HepG2 (cell line): ENCODE measurements at regions not wholly inside any gene's neighbourhood (a gene's known extent, or its start where the extent isn't known, plus 50 kb on each side); places are given as distances from the start of the nearest gene placed in this dataset.
A peak's percentile ranks its signal among the peaks of the same experiment; 100 is the strongest.

ENCODE experiments used
- ATAC-seq: fragments of 200-7000 bp; cut with Tn5 transposase; 3 replicates; pipeline ENCODE4 v1.9.1; 2020; ENCODE audit warnings: mild to moderate bottlenecking, moderate library complexity
- BruUV-seq: library from RNA; stranded (reverse); fragments of 400-500 nt; replicated peaks from 2 replicates; lab custom pipeline; 2021; lab: Mats Ljungman, UMichigan
- CTCF ChIA-PET: fragments of 300-600 bp; formaldehyde crosslinking; extraction: SDS; loops from one replicate; lab custom pipeline; 2021; ENCODE audit warnings: low total read pairs, inconsistent platforms, low intra/inter-chr PET ratio; lab: Yijun Ruan, JAX
- POLR2A ChIA-PET: fragments of 350-600 bp; sonication (Branson Sonifier 250); formaldehyde crosslinking; loops from one replicate; lab custom pipeline; 2020; ENCODE audit warnings: antibody characterized with exemption, inconsistent platforms; lab: Yijun Ruan, JAX
- DNase-seq: peaks from one replicate; pipeline ENCODE4 v3.0.0-alpha.2; 2015; ENCODE audit warnings: low spot score
- FAIRE-seq: peaks from 3 replicates; lab custom pipeline; 2011; peaks lifted over from hg19 to GRCh38; lab: Jason Lieb, UNC
- H2AFZ ChIP-seq: one replicate; pipeline ENCODE4 v1.6.1; 2011; ENCODE audit warnings: low read length, inconsistent platforms
- H3K27ac ChIP-seq: fragments of 300-600 bp; 3 replicates; pipeline ENCODE4 v1.8.0; 2011; ENCODE audit warnings: mixed run types, mild to moderate bottlenecking, mixed read lengths, low read length, inconsistent platforms; ENCODE audit not compliant: insufficient read depth; ENCODE audit errors: extremely low read length
- H3K27me3 ChIP-seq, 2 experiments: fragments of 200-600 bp in 1 of 2; 2 replicates in 1 of 2; 3 replicates in 1 of 2; pipeline versions ENCODE4 v1.6.0 to v1.8.0; 2011; ENCODE audit warnings: low read length in 2 of 2, mild to moderate bottlenecking in 2 of 2, moderate library complexity in 2 of 2, inconsistent platforms in 1 of 2; ENCODE audit not compliant: insufficient read depth in 2 of 2, control insufficient read depth in 1 of 2
- H3K36me3 ChIP-seq, 2 experiments: fragments of 200-600 bp in 1 of 2; replicated peaks in 1 of 2; 2 replicates in 1 of 2; 3 replicates in 1 of 2; pipeline versions ENCODE4 v1.5.1 to v1.8.0; 2011; ENCODE audit warnings: low read length in 2 of 2, inconsistent platforms in 1 of 2; ENCODE audit not compliant: insufficient read depth in 2 of 2, control insufficient read depth in 1 of 2
- H3K4me1 ChIP-seq: 2 replicates; pipeline ENCODE4 v1.5.1; 2012; ENCODE audit warnings: low read length, inconsistent platforms; ENCODE audit not compliant: insufficient read depth
- H3K4me2 ChIP-seq: 2 replicates; pipeline ENCODE4 v1.6.0; 2011; ENCODE audit warnings: low read depth, low read length, inconsistent platforms
- H3K4me3 ChIP-seq, 3 experiments: fragments of 200-600 bp in 1 of 3; sonication (generic), shearing (Covaris generic) in 1 of 3; replicated peaks in 1 of 3; 2 replicates each; pipeline ENCODE4 v1.5.1; 2011 to 2016; ENCODE audit warnings: low read length in 3 of 3, inconsistent platforms in 2 of 3, low read depth in 2 of 3, mild to moderate bottlenecking in 2 of 3, control low read depth in 1 of 3, mixed read lengths in 1 of 3; ENCODE audit not compliant: insufficient read depth in 1 of 3
- H3K79me2 ChIP-seq: one replicate; pipeline ENCODE4 v1.6.1; 2011; ENCODE audit warnings: low read length, inconsistent platforms; ENCODE audit not compliant: insufficient read depth
- H3K9ac ChIP-seq: 2 replicates; pipeline ENCODE4 v1.6.0; 2011; ENCODE audit warnings: mild to moderate bottlenecking, low read depth, low read length, inconsistent platforms; ENCODE audit not compliant: insufficient read depth
- H3K9me3 ChIP-seq: 2 replicates; pipeline ENCODE4 v1.5.1; 2012; ENCODE audit warnings: mild to moderate bottlenecking, low read length
- H4K20me1 ChIP-seq: 2 replicates; pipeline ENCODE4 v1.6.0; 2011; ENCODE audit warnings: inconsistent platforms, mild to moderate bottlenecking, low read length, moderate library complexity; ENCODE audit not compliant: insufficient read depth
- CEBPB ChIP-seq: IDR thresholded peaks from 2 replicates; pipeline ENCODE4 v1.6.1; 2011; ENCODE audit warnings: low read depth, low read length, improper control_type of control experiment, borderline replicate concordance
- FOSL2 ChIP-seq: sonication (generic); formaldehyde crosslinking; IDR thresholded peaks from 2 replicates; pipeline ENCODE4 v1.4.0; 2020; ENCODE audit warnings: missing genetic modification reagents
- HDAC2 ChIP-seq: sonication (generic); formaldehyde crosslinking; IDR thresholded peaks from 2 replicates; pipeline ENCODE4 v1.4.0; 2020; ENCODE audit warnings: missing genetic modification reagents
- MAZ ChIP-seq, 2 experiments: sonication (generic) in 1 of 2; formaldehyde crosslinking in 1 of 2; IDR thresholded peaks; 2 replicates each; pipeline versions ENCODE4 v1.5.0 to v1.6.1; 2012 to 2020; ENCODE audit warnings: low read depth in 2 of 2, mild to moderate bottlenecking in 2 of 2, borderline replicate concordance in 1 of 2, improper control_type of control experiment in 1 of 2, low read length in 1 of 2, missing genetic modification reagents in 1 of 2, moderate library complexity in 1 of 2
- ZNF256 ChIP-seq: sonication (generic); formaldehyde crosslinking; conservative IDR thresholded peaks from 2 replicates; pipeline ENCODE4 v1.4.0; 2020; ENCODE audit warnings: missing genetic modification reagents
- ZNF281 ChIP-seq: sonication (generic); formaldehyde crosslinking; IDR thresholded peaks from 2 replicates; pipeline ENCODE4 v1.4.0; 2020; ENCODE audit warnings: missing genetic modification reagents, borderline replicate concordance
- WGBS: methylation state at CpG from one replicate; pipeline ENCODE4 v1.1.6; 2017; ENCODE audit warnings: low lambda C conversion rate; 5-methylcytosine and 5-hydroxymethylcytosine counted together
- in situ Hi-C: cut with HindIII; loops from 2 replicates; pipeline ENCODE4 v1.10.0; 2017; ENCODE audit warnings: low pct_unique_long_range_greater_than_20kb; ENCODE audit not compliant: extremely low pct_ligation_motif_present
- intact Hi-C: fragments of 100-400 bp; cut with micrococcal nuclease; formaldehyde crosslinking; loops from one replicate; pipeline ENCODE4 v1.10.0; 2022; ENCODE audit not compliant: unreplicated experiment
- TF ChIP-seq, protein P1 (sequence below): IDR thresholded peaks from 2 replicates; pipeline ENCODE4 v1.6.1; 2016; ENCODE audit warnings: low read depth, borderline replicate concordance
- TF ChIP-seq, protein P2 (sequence below), 2 experiments: sonication (generic) in 1 of 2; formaldehyde crosslinking in 1 of 2; IDR thresholded peaks; 2 replicates each; pipeline versions ENCODE4 v1.4.0 to v1.6.1; 2016 to 2020; ENCODE audit warnings: borderline replicate concordance in 1 of 2, low read depth in 1 of 2, mild to moderate bottlenecking in 1 of 2, missing genetic modification reagents in 1 of 2

DNA sequence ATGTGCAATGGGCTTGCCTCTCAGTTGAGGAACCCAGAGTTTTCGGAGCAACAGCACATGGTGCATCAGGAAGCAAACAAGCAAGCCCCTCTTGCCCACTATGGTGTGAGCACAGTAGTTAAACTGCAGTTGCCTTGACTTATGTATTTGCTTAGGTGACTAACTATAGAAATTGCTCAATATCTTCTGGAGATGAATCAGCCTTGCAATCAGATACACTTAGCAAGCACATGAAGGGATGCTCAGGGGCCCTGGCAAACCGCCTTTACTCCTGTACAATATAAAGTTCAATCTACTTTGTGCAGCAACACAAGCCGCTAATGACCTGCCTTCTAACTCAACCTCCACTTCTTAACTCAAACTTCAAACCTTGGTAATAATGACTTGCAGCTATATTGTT is 581.7 kb upstream of the RIOK2 start:
- in situ Hi-C loops (no loop called here), intact Hi-C loops (no loop called here)
- peak; percentile 8 for DNase-seq
- no peak for FAIRE-seq
- POLR2A ChIA-PET = no interaction called here
- no peaks in the 10 kb centered on the region for H3K27me3 ChIP-seq
- H3K4me2 ChIP-seq = no peak overlapping the region
- H3K4me1 ChIP-seq = no peaks in the 10 kb centered on the region
- no peak overlapping the region for H2AFZ ChIP-seq
- H3K4me3 ChIP-seq = no peak overlapping the region
- no peaks in the 10 kb centered on the region for H4K20me1 ChIP-seq
- CTCF ChIA-PET = no interaction called here
- no peaks in the 10 kb centered on the region for H3K36me3 ChIP-seq
- no peak; the same call in 2 of the 3 replicates for ATAC-seq
- no peak overlapping the region for H3K27ac ChIP-seq
- H3K9me3 ChIP-seq = peaks cover 54% of the 10 kb centered on the region; the same call in 1 of the 2 replicates
- WGBS = 0% methylated on average over 2 of the region's 3 CpGs
- H3K79me2 ChIP-seq = no peaks in the 10 kb centered on the region
- no TSS peak for BruUV-seq
- H3K9ac ChIP-seq = no peak overlapping the region
- TF ChIP-seq ZNF281 (CRISPR knock-in tag) = no peak
- no peak for TF ChIP-seq ZNF256
- no peak for TF ChIP-seq MAZ (IDR thresholded peaks at IDR 0.05; ENCODE audit: borderline replicate concordance, low read depth, low read length)
- TF ChIP-seq MAZ (CRISPR knock-in tag; IDR thresholded peaks at IDR 0.05; ENCODE audit: low read depth) = no peak
- TF ChIP-seq, protein P1, sequence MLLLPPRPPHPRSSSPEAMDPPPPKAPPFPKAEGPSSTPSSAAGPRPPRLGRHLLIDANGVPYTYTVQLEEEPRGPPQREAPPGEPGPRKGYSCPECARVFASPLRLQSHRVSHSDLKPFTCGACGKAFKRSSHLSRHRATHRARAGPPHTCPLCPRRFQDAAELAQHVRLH (CRISPR knock-in tag) = no peak
- TF ChIP-seq HDAC2 = no peak
- TF ChIP-seq CEBPB = peak; percentile 74; the same call in 1 of the 2 replicates
- TF ChIP-seq, protein P2, sequence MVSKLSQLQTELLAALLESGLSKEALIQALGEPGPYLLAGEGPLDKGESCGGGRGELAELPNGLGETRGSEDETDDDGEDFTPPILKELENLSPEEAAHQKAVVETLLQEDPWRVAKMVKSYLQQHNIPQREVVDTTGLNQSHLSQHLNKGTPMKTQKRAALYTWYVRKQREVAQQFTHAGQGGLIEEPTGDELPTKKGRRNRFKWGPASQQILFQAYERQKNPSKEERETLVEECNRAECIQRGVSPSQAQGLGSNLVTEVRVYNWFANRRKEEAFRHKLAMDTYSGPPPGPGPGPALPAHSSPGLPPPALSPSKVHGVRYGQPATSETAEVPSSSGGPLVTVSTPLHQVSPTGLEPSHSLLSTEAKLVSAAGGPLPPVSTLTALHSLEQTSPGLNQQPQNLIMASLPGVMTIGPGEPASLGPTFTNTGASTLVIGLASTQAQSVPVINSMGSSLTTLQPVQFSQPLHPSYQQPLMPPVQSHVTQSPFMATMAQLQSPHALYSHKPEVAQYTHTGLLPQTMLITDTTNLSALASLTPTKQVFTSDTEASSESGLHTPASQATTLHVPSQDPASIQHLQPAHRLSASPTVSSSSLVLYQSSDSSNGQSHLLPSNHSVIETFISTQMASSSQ (IDR thresholded peaks at IDR 0.05; ENCODE audit: low read depth) = no peak
- TF ChIP-seq, protein P2 (CRISPR knock-in tag; IDR thresholded peaks at IDR 0.05; ENCODE audit: borderline replicate concordance) = no peak
- TF ChIP-seq FOSL2 (CRISPR knock-in tag) = peak; percentile 84
